HCT116 (cell line): ENCODE measurements at regions not wholly inside any gene's neighbourhood (a gene's known extent, or its start where the extent isn't known, plus 50 kb on each side); places are given as distances from the start of the nearest gene placed in this dataset.
"Not testable (repeated sequence)": the region's sequence is repeated elsewhere in the genome, so short reads cannot be mapped to it uniquely, and the experiment has no call there.

Experiments
- ATAC-seq: fragments of 200-7000 bp; cut with Tn5 transposase; 2 replicates; pipeline ENCODE4 v1.9.1; 2020; ENCODE audit warnings: mild to moderate bottlenecking, moderate library complexity
- BruUV-seq: library from RNA; stranded (reverse); fragments of 400-500 nt; replicated peaks from 2 replicates; lab custom pipeline; 2021; lab: Mats Ljungman, UMichigan
- CTCF ChIA-PET: fragments of 300-600 bp; sonication (Branson Sonifier 250); formaldehyde crosslinking; loops from one replicate; lab custom pipeline; 2021; ENCODE audit warnings: antibody characterized with exemption; lab: Charles Lee
- POLR2A ChIA-PET: fragments of 300-600, 350-600 bp; sonication (Branson Sonifier 250); formaldehyde crosslinking; loops from one replicate; lab custom pipeline; 2021; ENCODE audit warnings: antibody characterized with exemption; lab: Charles Lee
- RAD21 ChIA-PET, 2 experiments: fragments of 300-600 bp; sonication (Branson Sonifier 250); formaldehyde crosslinking; loops; one replicate each; lab custom pipeline; 2023; ENCODE audit warnings: low total read pairs in 2 of 2; ENCODE audit not compliant: uncharacterized antibody in 2 of 2, unreplicated experiment in 2 of 2, low non-redundant PET in 1 of 2; lab: Charles Lee
- DNase-seq: peaks from one replicate; pipeline ENCODE4 v3.0.0-alpha.2; 2010; ENCODE audit warnings: low read depth, low spot score
- H2AFZ ChIP-seq: fragments of 200-600 bp; shearing (Covaris generic), sonication (generic); 2 replicates; pipeline ENCODE4 v1.6.1; 2017; ENCODE audit warnings: low read depth, mixed run types, mixed read lengths, antibody characterized with exemption, low read length; ENCODE audit not compliant: poor library complexity, severe bottlenecking
- H3K27ac ChIP-seq: 2 replicates; pipeline ENCODE4 v1.5.1; 2012; ENCODE audit warnings: low read depth, low read length
- H3K27me3 ChIP-seq: fragments of 200-600 bp; sonication (generic); 2 replicates; pipeline ENCODE4 v1.6.1; 2016; ENCODE audit warnings: mixed run types, low read length, mixed read lengths; ENCODE audit not compliant: insufficient read depth
- H3K36me3 ChIP-seq, 2 experiments: fragments of 200-500 bp in 1 of 2; fragments of 200-600 bp in 1 of 2; sonication (Bioruptor generic) in 1 of 2; sonication (generic) in 1 of 2; 2 replicates each; pipeline versions ENCODE4 v1.5.1 to v1.6.1; 2014 to 2016; ENCODE audit warnings: low read length in 2 of 2, inconsistent platforms in 1 of 2, mixed read lengths in 1 of 2, mixed run types in 1 of 2; ENCODE audit not compliant: insufficient read depth in 2 of 2, control insufficient read depth in 1 of 2
- H3K4me1 ChIP-seq, 2 experiments: fragments of 200-600 bp in 1 of 2; sonication (generic) in 1 of 2; 2 replicates each; pipeline versions ENCODE4 v1.5.1 to v1.6.1; 2012 to 2017; ENCODE audit warnings: low read length in 2 of 2, inconsistent platforms in 1 of 2, mild to moderate bottlenecking in 1 of 2, mixed read lengths in 1 of 2, mixed run types in 1 of 2, moderate library complexity in 1 of 2; ENCODE audit not compliant: insufficient read depth in 2 of 2, control insufficient read depth in 1 of 2
- H3K4me2 ChIP-seq: fragments of 200-600 bp; sonication (generic); 2 replicates; pipeline ENCODE4 v1.6.1; 2017; ENCODE audit warnings: mixed run types, low read length, mixed read lengths
- H3K4me3 ChIP-seq, 2 experiments: fragments of 200-600 bp in 1 of 2; sonication (generic) in 1 of 2; replicated peaks in 1 of 2; 2 replicates each; pipeline ENCODE4 v1.5.1; 2011 to 2016; ENCODE audit warnings: low read length in 2 of 2, control low read depth in 1 of 2, low read depth in 1 of 2, mild to moderate bottlenecking in 1 of 2, mixed read lengths in 1 of 2, mixed run types in 1 of 2
- H3K79me2 ChIP-seq: fragments of 200-600 bp; sonication (generic); 2 replicates; pipeline ENCODE4 v1.6.1; 2017; ENCODE audit warnings: mild to moderate bottlenecking, mixed run types, low read length, moderate library complexity, mixed read lengths; ENCODE audit not compliant: insufficient read depth
- H3K9ac ChIP-seq: fragments of 200-600 bp; sonication (generic); 2 replicates; pipeline ENCODE4 v1.6.1; 2016; ENCODE audit warnings: low read length, mixed read lengths
- H3K9me2 ChIP-seq: fragments of 200-600 bp; sonication (generic), shearing (Covaris generic); 2 replicates; pipeline ENCODE4 v1.6.1; 2017; ENCODE audit warnings: mixed run types, mild to moderate bottlenecking, moderate library complexity; ENCODE audit not compliant: insufficient read depth
- H3K9me3 ChIP-seq, 2 experiments: fragments of 200-500 bp in 1 of 2; fragments of 200-600 bp in 1 of 2; sonication (Bioruptor generic) in 1 of 2; sonication (generic) in 1 of 2; 2 replicates each; pipeline ENCODE4 v1.6.1; 2014 to 2017; ENCODE audit warnings: low read length in 2 of 2, mixed read lengths in 2 of 2, inconsistent platforms in 1 of 2, low read depth in 1 of 2, mild to moderate bottlenecking in 1 of 2, mixed run types in 1 of 2, moderate library complexity in 1 of 2; ENCODE audit not compliant: control insufficient read depth in 1 of 2, insufficient read depth in 1 of 2
- H4K20me1 ChIP-seq: fragments of 200-600 bp; sonication (generic), shearing (Covaris generic); 2 replicates; pipeline ENCODE4 v1.6.1; 2017; ENCODE audit warnings: mixed run types, mild to moderate bottlenecking, moderate library complexity; ENCODE audit not compliant: insufficient read depth
- CBX3 ChIP-seq: IDR thresholded peaks from 2 replicates; pipeline ENCODE4 v1.6.1; 2012; ENCODE audit warnings: low read depth
- EZH2phosphoT487 ChIP-seq: fragments of 200-600 bp; IDR thresholded peaks from 2 replicates; pipeline ENCODE4 v1.6.1; 2018; ENCODE audit warnings: antibody characterized with exemption, borderline replicate concordance
- FOSL1 ChIP-seq: IDR thresholded peaks from 2 replicates; pipeline ENCODE4 v1.6.1; 2012; ENCODE audit warnings: low read depth
- JUND ChIP-seq: IDR thresholded peaks from 2 replicates; pipeline ENCODE4 v1.6.1; 2012
- POLR2AphosphoS5 ChIP-seq: IDR thresholded peaks from 2 replicates; pipeline ENCODE4 v1.6.1; 2011; ENCODE audit warnings: mild to moderate bottlenecking, low read depth, low read length, moderate library complexity
- SP1 ChIP-seq: IDR thresholded peaks from 2 replicates; pipeline ENCODE4 v1.6.1; 2012; ENCODE audit warnings: low read depth
- SRF ChIP-seq: IDR thresholded peaks from 2 replicates; pipeline ENCODE4 v1.6.1; 2012; ENCODE audit warnings: low read depth
- TCF7L2 ChIP-seq: IDR thresholded peaks from 2 replicates; pipeline ENCODE4 v1.7.0; 2011; ENCODE audit warnings: borderline replicate concordance, inconsistent platforms; ENCODE audit not compliant: insufficient read depth, insufficient read length; ENCODE audit errors: extremely low read depth
- ZFX ChIP-seq: fragments of 450-650 bp; IDR thresholded peaks from 2 replicates; pipeline ENCODE4 v1.6.1; 2017
- intact Hi-C: fragments of 100-400 bp; cut with micrococcal nuclease; formaldehyde crosslinking; loops from 2 replicates; pipeline ENCODE4 v1.10.0; 2022

- peak; percentile 72; the same call in 1 of the 2 replicates for TF ChIP-seq CBX3
- TF ChIP-seq EZH2phosphoT487, result no peak
- TF ChIP-seq SRF, result no peak
- Histone ChIP-seq H3K4me3 (no peak overlapping the region), H3K9me2 (no peaks in the 10 kb centered on the region), H3K4me1 (peaks cover 0 to 2% of the 10 kb centered on the region in 2 experiments; a peak in 1 of 4 replicates), H3K27ac (no peak overlapping the region), H3K4me2 (no peak overlapping the region), H3K79me2 (no peaks in the 10 kb centered on the region), H3K9ac (no peak overlapping the region), H3K27me3 (no peaks in the 10 kb centered on the region), H4K20me1 (no peaks in the 10 kb centered on the region), H3K9me3 (0 out of 4 replicates have a peak, but pooled peaks cover 0 to 5% of the 10 kb centered on the region in 2 experiments), H2AFZ (no peak overlapping the region), H3K36me3 (no peaks in the 10 kb centered on the region)
- ChIA-PET RAD21 (no interaction called here), POLR2A (no interaction called here), CTCF (no interaction called here)
- DNase-seq (no peak), ATAC-seq (no peak)
- intact Hi-C loops, result no loop called here
- BruUV-seq, result no TSS peak
These were observed 255.8 kb upstream of the ZFP42 start for GRCh38 chr4:187739771-187740170.

- DNase-seq, result peak; percentile 37
- Histone ChIP-seq H3K4me1 (peaks cover 0 to 9% of the 10 kb centered on the region in 2 experiments; a peak in 2 of 4 replicates), H3K9me2 (no peaks in the 10 kb centered on the region), H3K36me3 (no peaks in the 10 kb centered on the region), H3K4me3 (no peak overlapping the region), H3K27me3 (no peaks in the 10 kb centered on the region), H3K4me2 (peak overlapping the region; percentile 53), H3K9me3 (0 out of 4 replicates have a peak, but pooled peaks cover 0 to 5% of the 10 kb centered on the region in 2 experiments), H4K20me1 (no peaks in the 10 kb centered on the region)
- POLR2A ChIA-PET, result no interaction called here
- intact Hi-C loops, result no loop called here
- CTCF ChIA-PET, result no interaction called here
- TF ChIP-seq JUND (peak; percentile 55), ZFX (no peak), TCF7L2 (peak; percentile 25), FOSL1 (peak; percentile 58; the same call in 1 of the 2 replicates), SP1 (peak; percentile 56), CBX3 (0 out of 2 replicates have a peak, but pooled peaks have one; percentile 22), POLR2AphosphoS5 (no peak)
- TF ChIP-seq, all 23 proteins: peak for 5
- RAD21 ChIA-PET, result no interaction called here
- Histone ChIP-seq H3K27ac (no peak overlapping the region), H2AFZ (peak overlapping the region; percentile 75), H3K79me2 (no peaks in the 10 kb centered on the region), H3K9ac (no peak overlapping the region)
- no TSS peak for BruUV-seq
- ATAC-seq, result peak; percentile 67
These were observed 250.7 kb upstream of the ZFP42 start for GRCh38 chr4:187744911-187745310.

- POLR2A ChIA-PET, H3K27ac ChIP-seq, BruUV-seq: not testable (repeated sequence)
These were observed 244.9 kb upstream of the ZFP42 start for GRCh38 chr4:187750652-187751051.

More at GRCh38 chr4:187750652-187751051, 244.9 kb upstream of the ZFP42 start:
- H3K4me2 ChIP-seq, H2AFZ ChIP-seq, H4K20me1 ChIP-seq, H3K9me2 ChIP-seq, H3K79me2 ChIP-seq, H3K36me3 ChIP-seq, CTCF ChIA-PET, RAD21 ChIA-PET, H3K4me1 ChIP-seq, ATAC-seq, H3K27me3 ChIP-seq, H3K9ac ChIP-seq, H3K4me3 ChIP-seq, H3K9me3 ChIP-seq, intact Hi-C loops, DNase-seq: not testable (repeated sequence)
